Vagina (tissue), 2 donors: ENCODE measurements at regions not wholly inside any gene's neighbourhood (a gene's known extent, or its start where the extent isn't known, plus 50 kb on each side); places are given as distances from the start of the nearest gene placed in this dataset.

Experiments used
- CTCF ChIP-seq, 3 experiments: fragments of 450-650 bp in 2 of 3; fragments of 200-600 bp in 1 of 3; sonication (generic) in 1 of 3; IDR thresholded peaks; one replicate each; pipeline ENCODE4 v1.5.1; 2017 to 2019; ENCODE audit warnings: antibody characterized with exemption in 3 of 3, mild to moderate bottlenecking in 2 of 3, moderate library complexity in 2 of 3
- POLR2A ChIP-seq, 2 donors: fragments of 450-650 bp; IDR thresholded peaks; one replicate each; pipeline ENCODE4 v1.6.1; 2017; ENCODE audit warnings: antibody characterized with exemption in 2 of 2, mild to moderate bottlenecking in 2 of 2, moderate library complexity in 2 of 2
- POLR2AphosphoS5 ChIP-seq, 2 donors: sonication (generic); formaldehyde crosslinking; IDR thresholded peaks; one replicate each; pipeline ENCODE4 v1.9.0; 2017; ENCODE audit warnings: antibody characterized with exemption in 2 of 2, mild to moderate bottlenecking in 2 of 2, low read depth in 1 of 2; ENCODE audit not compliant: insufficient read depth in 1 of 2

- TF ChIP-seq CTCF (IDR thresholded peaks at IDR 0.05): no peak
- TF ChIP-seq POLR2AphosphoS5 (IDR thresholded peaks at IDR 0.05; ENCODE audit: insufficient read depth in 1 of 2, low read depth in 1 of 2): no peak
- no peak for TF ChIP-seq POLR2A (IDR thresholded peaks at IDR 0.05)
Observed at GRCh38 chr2:41242001-41242331, 790.1 kb upstream of the SLC8A1 start.
